ENCODE measurements at regions not wholly inside any gene's neighbourhood (a gene's known extent, or its start where the extent isn't known, plus 50 kb on each side); places are given as distances from the start of the nearest gene placed in this dataset.

- no peak for TF ChIP-seq POLR2AphosphoS5 (IDR thresholded peaks at IDR 0.05; ENCODE audit: borderline replicate concordance, low read depth, low read length)
- TF ChIP-seq FOXP2 (optimal IDR thresholded peaks at IDR 0.05; ENCODE audit: control extremely low read depth, extremely low read length, insufficient read depth), result no peak
- no peak for TF ChIP-seq EZH2 (IDR thresholded peaks at IDR 0.05)
- DNase-seq (ENCODE audit: low read depth, low spot score), result no peak
- Histone ChIP-seq H3K4me3 (no peak overlapping the region), H3K27ac (no peak overlapping the region), H3K9ac (ENCODE audit: insufficient read length) (no peak overlapping the region), H3K36me3 (ENCODE audit: insufficient read depth, low read length) (no peaks in the 10 kb centered on the region), H3K9me3 (ENCODE audit: low read depth, low read length) (peaks cover 8% of the 10 kb centered on the region; the same call in 1 of the 2 replicates)
Observed at GRCh38 chr20:4095639-4096038, 53.0 kb upstream of the SMOX start.

- H3K36me3 ChIP-seq (ENCODE audit: insufficient read depth, low read length), result no peaks in the 10 kb centered on the region
- H3K9me3 ChIP-seq (ENCODE audit: low read depth, low read length), result peaks cover 8% of the 10 kb centered on the region; the same call in 1 of the 2 replicates
- TF ChIP-seq EZH2 (IDR thresholded peaks at IDR 0.05) (no peak), POLR2AphosphoS5 (IDR thresholded peaks at IDR 0.05; ENCODE audit: borderline replicate concordance, low read depth, low read length) (no peak), FOXP2 (optimal IDR thresholded peaks at IDR 0.05; ENCODE audit: control extremely low read depth, extremely low read length, insufficient read depth) (no peak)
- DNase-seq (ENCODE audit: low read depth, low spot score), result no peak
- H3K27ac ChIP-seq, result no peak overlapping the region
- H3K4me3 ChIP-seq, result no peak overlapping the region
- no peak overlapping the region for H3K9ac ChIP-seq (ENCODE audit: insufficient read length)
Observed at GRCh38 chr20:4091490-4092479, 56.8 kb upstream of the SMOX start.

GRCh38 chr20:4090756-4091489 lies 57.7 kb upstream of the SMOX start:
- Histone ChIP-seq H3K27ac (no peak overlapping the region), H3K9me3 (ENCODE audit: low read depth, low read length) (peaks cover 7% of the 10 kb centered on the region; the same call in 1 of the 2 replicates), H3K36me3 (ENCODE audit: insufficient read depth, low read length) (no peaks in the 10 kb centered on the region), H3K4me3 (no peak overlapping the region), H3K9ac (ENCODE audit: insufficient read length) (no peak overlapping the region)
- DNase-seq (ENCODE audit: low read depth, low spot score), result no peak
- no peak for TF ChIP-seq EZH2 (IDR thresholded peaks at IDR 0.05)
- TF ChIP-seq FOXP2 (optimal IDR thresholded peaks at IDR 0.05; ENCODE audit: control extremely low read depth, extremely low read length, insufficient read depth), result no peak
- no peak for TF ChIP-seq POLR2AphosphoS5 (IDR thresholded peaks at IDR 0.05; ENCODE audit: borderline replicate concordance, low read depth, low read length)

GRCh38 chr20:4089756-4090487 lies 58.7 kb upstream of the SMOX start:
- H3K9me3 ChIP-seq (ENCODE audit: low read depth, low read length), result no peaks in the 10 kb centered on the region; the same call in 1 of the 2 replicates
- TF ChIP-seq FOXP2 (optimal IDR thresholded peaks at IDR 0.05; ENCODE audit: control extremely low read depth, extremely low read length, insufficient read depth) (no peak), POLR2AphosphoS5 (IDR thresholded peaks at IDR 0.05; ENCODE audit: borderline replicate concordance, low read depth, low read length) (no peak), EZH2 (IDR thresholded peaks at IDR 0.05) (no peak)
- no peak overlapping the region for H3K4me3 ChIP-seq
- H3K27ac ChIP-seq, result no peak overlapping the region
- DNase-seq (ENCODE audit: low read depth, low spot score), result no peak
- H3K36me3 ChIP-seq (ENCODE audit: insufficient read depth, low read length), result no peaks in the 10 kb centered on the region
- H3K9ac ChIP-seq (ENCODE audit: insufficient read length), result no peak overlapping the region

GRCh38 chr20:4088766-4089165 lies 59.9 kb upstream of the SMOX start:
- H3K27ac ChIP-seq, result no peak overlapping the region
- H3K36me3 ChIP-seq (ENCODE audit: insufficient read depth, low read length), result no peaks in the 10 kb centered on the region
- TF ChIP-seq FOXP2 (optimal IDR thresholded peaks at IDR 0.05; ENCODE audit: control extremely low read depth, extremely low read length, insufficient read depth) (no peak), POLR2AphosphoS5 (IDR thresholded peaks at IDR 0.05; ENCODE audit: borderline replicate concordance, low read depth, low read length) (no peak), EZH2 (IDR thresholded peaks at IDR 0.05) (no peak)
- no peaks in the 10 kb centered on the region for H3K9me3 ChIP-seq (ENCODE audit: low read depth, low read length)
- no peak overlapping the region for H3K9ac ChIP-seq (ENCODE audit: insufficient read length)
- no peak overlapping the region for H3K4me3 ChIP-seq
- DNase-seq (ENCODE audit: low read depth, low spot score), result no peak

- Histone ChIP-seq H3K4me3 (no peak overlapping the region), H3K27ac (no peak overlapping the region), H3K36me3 (ENCODE audit: insufficient read depth, low read length) (no peaks in the 10 kb centered on the region), H3K9me3 (ENCODE audit: low read depth, low read length) (no peaks in the 10 kb centered on the region), H3K9ac (ENCODE audit: insufficient read length) (no peak overlapping the region)
- no peak for DNase-seq (ENCODE audit: low read depth, low spot score)
- TF ChIP-seq EZH2 (IDR thresholded peaks at IDR 0.05) (no peak), FOXP2 (optimal IDR thresholded peaks at IDR 0.05; ENCODE audit: control extremely low read depth, extremely low read length, insufficient read depth) (no peak), POLR2AphosphoS5 (IDR thresholded peaks at IDR 0.05; ENCODE audit: borderline replicate concordance, low read depth, low read length) (no peak)
Observed at GRCh38 chr20:4087923-4088322, 60.7 kb upstream of the SMOX start.

GRCh38 chr20:4086771-4087687 lies 61.6 kb upstream of the SMOX start:
- H3K9ac ChIP-seq (ENCODE audit: insufficient read length), result no peak overlapping the region
- H3K27ac ChIP-seq, result no peak overlapping the region
- no peaks in the 10 kb centered on the region for H3K9me3 ChIP-seq (ENCODE audit: low read depth, low read length)
- H3K36me3 ChIP-seq (ENCODE audit: insufficient read depth, low read length), result no peaks in the 10 kb centered on the region
- TF ChIP-seq FOXP2 (optimal IDR thresholded peaks at IDR 0.05; ENCODE audit: control extremely low read depth, extremely low read length, insufficient read depth), result no peak
- no peak for TF ChIP-seq POLR2AphosphoS5 (IDR thresholded peaks at IDR 0.05; ENCODE audit: borderline replicate concordance, low read depth, low read length)
- no peak for TF ChIP-seq EZH2 (IDR thresholded peaks at IDR 0.05)
- H3K4me3 ChIP-seq, result no peak overlapping the region
- DNase-seq (ENCODE audit: low read depth, low spot score), result no peak

All from SK-N-MC (cell line).